TTC549 (cell line): ENCODE measurements at regions not wholly inside any gene's neighbourhood (a gene's known extent, or its start where the extent isn't known, plus 50 kb on each side); places are given as distances from the start of the nearest gene placed in this dataset.

ENCODE experiments used
- FAIRE-seq: peaks from 2 replicates; lab custom pipeline; 2012; peaks lifted over from hg19 to GRCh38; lab: Jason Lieb, UNC

DNA sequence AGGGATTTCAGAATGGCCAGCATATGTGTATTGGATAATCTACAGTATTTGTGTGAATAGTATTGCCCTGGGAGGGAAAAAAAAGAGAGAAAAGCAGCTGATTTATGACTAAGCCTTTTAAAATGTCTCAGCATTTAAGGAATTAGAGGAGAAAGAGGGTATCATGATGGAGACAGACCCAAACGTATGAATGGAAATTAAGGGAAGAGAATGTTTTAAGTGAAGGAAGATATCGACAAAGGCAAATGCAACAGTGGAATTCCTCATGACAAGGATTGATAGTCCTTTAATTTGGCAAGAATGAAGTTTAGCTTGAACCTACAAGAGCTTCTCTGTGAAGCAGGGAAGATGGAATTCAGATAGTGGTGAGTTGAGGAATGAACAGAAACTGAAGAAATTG lies 367.3 kb upstream of the POU3F2 start:
- no peak for FAIRE-seq

DNA sequence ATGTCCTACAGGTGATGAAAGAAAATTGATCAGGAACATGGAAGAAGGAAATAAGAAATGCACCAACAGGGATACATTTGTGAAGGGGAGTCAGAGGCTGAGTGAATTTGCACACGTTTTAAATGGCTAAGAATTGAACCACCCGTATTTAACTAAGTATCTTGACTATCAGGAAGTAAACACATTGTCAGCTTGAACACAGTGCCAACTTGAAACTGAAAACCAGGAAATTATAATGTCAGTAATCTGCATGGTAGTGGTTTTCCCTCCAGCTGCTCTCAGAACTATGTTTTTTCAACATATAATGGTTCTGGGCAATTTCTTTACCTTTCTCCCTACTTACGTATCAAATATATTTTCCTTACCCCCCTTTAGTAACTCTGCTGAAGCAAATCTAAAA lies 366.5 kb upstream of the POU3F2 start:
- no peak for FAIRE-seq

DNA sequence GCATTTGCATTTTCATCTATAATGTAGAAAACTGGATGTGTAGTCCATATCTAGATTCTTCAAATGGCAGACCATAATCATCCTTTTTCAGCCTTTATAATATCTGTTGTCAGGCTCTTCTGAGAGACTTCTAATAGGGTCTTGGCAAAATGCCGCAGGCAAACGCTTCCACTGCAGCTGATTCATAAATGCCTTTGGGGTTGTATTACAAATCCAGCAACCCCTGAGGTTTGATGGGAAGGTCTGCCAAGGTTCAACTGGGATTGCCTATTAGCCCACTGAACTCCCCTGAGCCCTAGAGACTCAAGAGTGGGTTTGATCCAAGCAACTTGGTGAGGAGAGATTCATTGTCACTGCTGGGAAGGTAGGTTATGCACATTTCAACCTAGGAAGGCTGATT lies 365.2 kb upstream of the POU3F2 start:
- no peak for FAIRE-seq

- FAIRE-seq: no peak
Observed at GRCh38 chr6:98470821-98471220, 363.6 kb upstream of the POU3F2 start.

DNA sequence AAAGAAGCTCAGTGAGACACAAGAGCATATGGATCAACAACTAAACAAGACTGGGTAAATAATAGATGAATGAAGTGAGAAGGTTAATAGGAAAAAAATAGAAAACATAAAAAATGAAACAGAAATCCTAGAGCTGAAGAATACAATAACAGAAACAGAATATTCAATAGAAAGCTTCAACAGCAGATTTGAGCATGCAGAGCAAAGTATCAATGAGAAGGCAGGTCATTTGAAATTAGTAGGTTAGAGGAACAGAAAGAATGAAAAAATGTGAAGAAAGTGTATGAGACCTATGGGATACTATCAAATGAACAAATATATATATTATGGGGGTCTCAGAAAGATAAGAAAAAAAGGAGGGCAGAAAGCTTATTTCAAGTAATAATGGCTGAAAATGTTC lies 362.9 kb upstream of the POU3F2 start:
- FAIRE-seq: no peak

- no peak for FAIRE-seq
Observed at GRCh38 chr6:98477231-98477630, 357.1 kb upstream of the POU3F2 start.

- FAIRE-seq: no peak
Observed at GRCh38 chr6:98484696-98485095, 349.7 kb upstream of the POU3F2 start.

DNA sequence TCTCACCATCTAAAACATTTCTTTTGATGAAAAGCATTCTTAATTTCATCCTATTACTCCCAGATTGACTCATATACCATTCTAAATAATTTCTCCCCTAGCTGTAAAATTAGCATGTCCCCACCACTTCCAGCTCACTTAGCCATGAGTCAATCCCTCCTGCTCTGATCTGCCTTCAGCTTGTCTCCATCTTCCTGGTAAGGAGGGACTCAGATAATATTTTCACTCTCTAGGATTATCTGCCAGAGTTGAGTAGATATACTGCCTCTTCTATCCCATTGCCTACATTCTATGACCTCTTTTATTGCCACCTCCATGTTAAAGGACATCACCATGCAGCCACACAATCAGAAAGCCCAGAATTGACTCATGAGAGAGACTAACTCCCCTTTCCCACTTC lies 348.8 kb upstream of the POU3F2 start:
- no peak for FAIRE-seq

DNA sequence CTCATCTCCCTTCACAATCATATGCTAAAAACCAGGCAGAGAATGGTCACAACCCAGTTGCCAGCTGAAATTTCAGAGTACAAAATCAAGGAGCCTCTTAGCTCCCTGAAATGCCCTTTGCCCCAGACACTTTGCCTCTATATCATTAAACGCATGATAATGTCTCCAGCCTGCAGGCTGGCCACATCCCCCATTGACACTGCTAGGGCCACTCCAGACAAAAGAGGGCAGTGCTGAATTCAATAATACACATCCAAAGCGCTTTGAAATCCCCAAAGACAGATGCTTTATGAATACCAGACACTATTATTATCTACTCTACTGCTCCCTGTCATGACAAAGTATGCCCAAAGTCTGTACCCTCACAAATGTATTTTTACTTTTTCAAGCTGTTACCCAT lies 348.3 kb upstream of the POU3F2 start:
- FAIRE-seq: no peak

DNA sequence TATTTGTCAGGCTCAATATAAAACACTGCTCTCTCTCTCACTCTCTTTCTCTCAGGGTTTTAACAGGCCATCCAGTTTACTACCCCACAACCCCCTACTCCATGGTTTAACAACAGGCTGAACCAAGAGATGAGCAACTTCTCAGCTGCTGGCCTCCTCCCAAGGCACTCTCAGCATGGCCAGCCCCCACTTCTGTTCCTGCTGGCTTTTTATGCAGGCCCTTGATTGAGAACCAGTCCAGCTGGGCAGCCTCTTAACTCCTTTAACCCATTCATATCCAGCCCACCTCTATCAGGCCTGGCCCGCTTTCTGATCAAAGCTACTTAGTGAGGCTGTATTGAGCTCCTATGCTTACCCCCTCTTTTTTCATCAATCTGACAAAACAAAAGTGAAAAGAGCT lies 346.8 kb upstream of the POU3F2 start:
- no peak for FAIRE-seq

- FAIRE-seq: no peak
Observed at GRCh38 chr6:98498144-98498775, 336.1 kb upstream of the POU3F2 start.

- no peak for FAIRE-seq
Observed at GRCh38 chr6:98498866-98499265, 335.5 kb upstream of the POU3F2 start.

DNA sequence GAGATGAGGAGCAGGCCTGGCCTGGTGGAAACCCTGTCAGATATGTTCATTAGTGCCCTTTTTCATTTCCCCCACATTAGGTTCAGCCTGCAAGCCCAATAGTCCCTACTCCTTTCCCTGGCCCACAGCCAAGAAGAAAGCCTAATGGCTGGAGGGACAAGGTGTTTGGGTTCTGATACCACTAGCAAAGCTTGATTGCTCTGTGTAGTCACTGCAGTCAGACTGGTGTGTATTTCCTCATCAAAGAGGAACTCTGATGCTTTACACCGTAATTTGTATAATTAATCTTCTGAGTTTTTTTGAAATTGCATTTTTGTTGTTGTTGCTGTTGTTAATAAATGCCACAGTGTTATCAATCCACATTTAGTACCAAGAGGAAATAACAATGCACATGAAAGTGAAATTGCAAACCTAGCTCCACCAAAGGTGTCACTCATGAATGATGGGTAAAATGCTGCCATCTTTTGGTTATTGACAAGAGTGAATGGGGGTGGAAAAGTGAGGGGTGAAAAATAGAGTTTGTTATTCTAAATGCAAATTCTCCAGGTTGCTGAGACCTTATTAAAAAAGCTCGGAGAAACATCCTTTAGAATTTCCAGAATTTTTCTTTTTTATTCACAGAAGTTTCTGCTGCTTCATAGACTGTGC lies 320.2 kb upstream of the POU3F2 start:
- FAIRE-seq: no peak

DNA sequence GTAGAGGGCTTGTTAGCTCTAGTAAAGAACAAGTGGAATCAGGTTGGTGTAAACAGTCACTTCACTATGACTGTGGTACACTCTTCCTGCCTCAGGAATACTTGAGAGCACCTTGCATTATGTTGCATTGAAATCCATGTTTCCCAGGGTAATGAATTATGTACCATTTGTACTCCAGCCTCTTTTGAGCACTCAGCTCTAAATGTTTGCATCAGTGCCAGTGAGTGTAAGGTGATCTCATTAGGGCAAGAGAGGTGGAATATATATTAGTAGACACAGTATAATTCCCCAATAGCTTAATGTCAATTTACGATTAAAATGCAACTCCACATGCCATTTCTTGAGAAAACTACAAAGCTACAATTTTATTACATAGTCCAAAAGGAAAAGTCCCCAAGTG lies 319.6 kb upstream of the POU3F2 start:
- no peak for FAIRE-seq

DNA sequence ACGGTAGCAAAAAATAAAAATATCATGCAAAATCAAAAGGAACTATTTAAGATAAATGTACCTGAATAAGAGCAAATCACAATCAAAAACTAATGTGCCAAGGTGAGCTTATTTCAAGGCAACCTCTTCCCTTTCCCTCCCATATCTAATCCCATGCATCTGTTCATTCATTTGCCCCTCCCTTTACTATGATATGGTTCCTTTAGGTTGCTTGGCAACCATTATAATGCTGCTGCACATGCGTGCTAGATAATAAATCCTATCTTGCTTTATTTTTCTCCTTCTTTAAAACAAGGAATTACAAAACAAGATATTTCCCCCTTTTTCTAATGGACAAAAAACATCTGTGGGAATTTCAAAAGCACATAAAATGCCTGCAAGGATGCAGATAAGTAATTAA lies 318.2 kb upstream of the POU3F2 start:
- no peak for FAIRE-seq

DNA sequence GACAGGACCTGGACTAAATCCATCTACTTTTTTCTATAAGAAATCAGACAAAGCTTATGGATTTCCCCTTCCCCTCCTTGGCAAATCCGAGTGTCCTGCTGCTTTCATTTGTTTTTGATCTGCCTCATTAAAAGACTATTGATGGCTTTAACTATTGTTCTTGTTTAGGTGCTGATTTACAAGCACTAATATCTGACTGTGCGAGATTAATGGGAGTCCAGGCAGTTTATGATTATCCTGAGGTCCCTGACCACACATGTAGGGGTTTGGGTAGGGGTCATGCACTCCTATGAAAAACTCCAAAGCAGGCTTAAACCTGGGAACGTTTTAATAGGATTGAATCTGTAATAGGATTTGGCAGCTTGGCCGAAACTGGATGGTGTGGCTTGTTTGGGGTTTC lies 317.5 kb upstream of the POU3F2 start:
- FAIRE-seq: no peak

GRCh38 chr6:98525860-98526259 lies 308.5 kb upstream of the POU3F2 start:
- no peak for FAIRE-seq

- no peak for FAIRE-seq
Observed at GRCh38 chr6:98526465-98526864, 307.9 kb upstream of the POU3F2 start.

- FAIRE-seq: no peak
Observed at GRCh38 chr6:98529364-98529763, 305.0 kb upstream of the POU3F2 start.

- FAIRE-seq: no peak
Observed at GRCh38 chr6:98530732-98531131, 303.6 kb upstream of the POU3F2 start.

- no peak for FAIRE-seq
Observed at GRCh38 chr6:98532004-98532403, 302.4 kb upstream of the POU3F2 start.

GRCh38 chr6:98539741-98540140 lies 294.6 kb upstream of the POU3F2 start:
- FAIRE-seq: no peak

DNA sequence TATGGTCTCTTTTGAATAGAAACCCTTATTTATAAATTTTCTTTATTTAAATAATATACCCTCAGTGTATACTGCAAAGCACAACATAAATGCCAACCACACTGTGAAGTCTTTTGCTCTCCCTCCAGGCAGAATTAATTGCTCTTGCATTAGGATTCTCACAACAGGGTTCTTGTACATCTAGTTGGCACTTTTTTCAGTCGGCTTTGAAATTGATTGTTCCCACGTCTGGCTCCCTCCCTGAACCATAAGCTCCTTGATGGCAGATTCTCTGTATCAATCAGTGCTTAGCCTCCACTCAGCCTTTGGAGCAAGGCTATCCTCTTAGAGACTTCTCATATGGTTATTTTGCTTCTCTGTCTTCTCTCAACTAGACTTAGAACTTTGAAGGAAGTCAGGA lies 288.0 kb upstream of the POU3F2 start:
- no peak for FAIRE-seq

DNA sequence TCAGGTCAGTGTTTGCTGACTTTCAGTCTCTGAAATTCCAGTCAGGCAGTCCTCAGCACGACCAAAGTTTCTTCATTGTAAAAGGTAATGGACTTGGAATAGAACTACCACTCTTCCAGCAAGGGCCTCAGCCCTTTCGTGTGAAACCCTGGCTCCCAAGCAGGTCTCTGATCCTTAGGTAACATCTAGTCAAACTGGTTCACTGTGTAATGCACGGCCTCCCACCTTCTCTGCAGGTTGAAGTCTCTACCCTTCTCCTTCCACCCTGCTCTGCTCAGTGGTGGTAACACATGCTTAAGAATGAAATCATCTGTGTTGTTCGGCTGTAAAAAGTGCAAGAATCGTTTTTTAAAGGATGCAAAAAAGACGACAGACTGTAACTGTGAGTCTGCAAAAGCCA lies 287.2 kb upstream of the POU3F2 start:
- FAIRE-seq: no peak

DNA sequence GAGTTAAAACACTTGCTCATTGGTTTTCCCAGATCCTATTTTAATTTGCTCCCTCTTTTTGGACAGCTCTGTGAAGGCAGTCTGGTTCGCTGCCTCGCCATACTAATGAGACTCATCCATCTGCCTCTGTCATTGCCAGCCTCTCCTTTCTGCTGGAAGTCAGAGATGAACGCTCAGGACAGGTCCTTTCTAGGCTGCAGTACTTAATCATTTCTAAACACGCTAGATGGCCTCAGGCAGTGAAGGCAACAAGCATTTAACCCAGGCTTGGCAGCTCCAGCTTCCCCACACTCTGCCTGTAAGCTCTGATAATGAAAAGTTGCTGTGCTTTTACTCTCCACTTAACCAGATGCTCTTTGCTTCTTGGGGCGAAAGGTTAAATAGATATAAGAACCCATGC lies 286.7 kb upstream of the POU3F2 start:
- FAIRE-seq: no peak
